Kidney epithelial cell (primary cell): ENCODE measurements at regions not wholly inside any gene's neighbourhood (a gene's known extent, or its start where the extent isn't known, plus 50 kb on each side); places are given as distances from the start of the nearest gene placed in this dataset.

Source experiments
- DNase-seq: peaks from one replicate; pipeline ENCODE4 v3.0.0-alpha.2; 2010; ENCODE audit warnings: low read depth
- H3K27me3 ChIP-seq: 2 replicates; pipeline ENCODE4 v1.6.0; 2011; ENCODE audit warnings: low read length; ENCODE audit not compliant: control insufficient read depth, insufficient read depth
- H3K36me3 ChIP-seq: 2 replicates; pipeline ENCODE4 v1.5.1; 2011; ENCODE audit warnings: low read length; ENCODE audit not compliant: control insufficient read depth, insufficient read depth
- H3K4me3 ChIP-seq: 2 replicates; pipeline ENCODE4 v1.5.1; 2011; ENCODE audit warnings: low read depth, mild to moderate bottlenecking, control low read depth, low read length
- CTCF ChIP-seq: IDR thresholded peaks from 2 replicates; pipeline ENCODE4 v1.5.1; 2011; ENCODE audit warnings: mild to moderate bottlenecking, moderate library complexity, low read length, control low read depth, inconsistent platforms; ENCODE audit not compliant: insufficient read depth, poor library complexity, severe bottlenecking

GRCh38 chr2:191625016-191625415, 52.9 kb upstream of the NABP1 start:
- no peak for DNase-seq
- TF ChIP-seq CTCF, result no peak
- Histone ChIP-seq H3K27me3 (no peaks in the 10 kb centered on the region), H3K4me3 (no peak overlapping the region), H3K36me3 (no peaks in the 10 kb centered on the region)

GRCh38 chr2:191625446-191625845, 52.5 kb upstream of the NABP1 start:
- no peak overlapping the region for H3K4me3 ChIP-seq
- no peaks in the 10 kb centered on the region for H3K27me3 ChIP-seq
- H3K36me3 ChIP-seq, result no peaks in the 10 kb centered on the region
- no peak for TF ChIP-seq CTCF
- no peak for DNase-seq

- no peak for DNase-seq
- no peak for TF ChIP-seq CTCF
- Histone ChIP-seq H3K36me3 (no peaks in the 10 kb centered on the region), H3K4me3 (no peak overlapping the region), H3K27me3 (no peaks in the 10 kb centered on the region)
These were observed 51.3 kb upstream of the NABP1 start for GRCh38 chr2:191626497-191627151.

- no peak for TF ChIP-seq CTCF
- DNase-seq, result no peak
- Histone ChIP-seq H3K36me3 (no peaks in the 10 kb centered on the region), H3K4me3 (no peak overlapping the region), H3K27me3 (no peaks in the 10 kb centered on the region)
These were observed 50.4 kb upstream of the NABP1 start for GRCh38 chr2:191627518-191627917.
